Heart left ventricle (tissue), 16 donors: ENCODE measurements at regions not wholly inside any gene's neighbourhood (a gene's known extent, or its start where the extent isn't known, plus 50 kb on each side); places are given as distances from the start of the nearest gene placed in this dataset.

Source experiments
- ATAC-seq, 4 donors: fragments of 200-7000 bp; cut with Tn5 transposase; one replicate each; pipeline ENCODE4 v1.9.1; 2020 to 2022; ENCODE audit warnings: moderate library complexity in 4 of 4, mild to moderate bottlenecking in 3 of 4, moderate number of reproducible peaks in 1 of 4
- DNase-seq, 5 donors: peaks; one replicate each; pipeline ENCODE4 v3.0.0-alpha.2; 2020
- H3K27ac ChIP-seq, 12 donors: fragments of 200-600 bp; sonication (generic) in 4 of 12; one replicate each; pipeline versions ENCODE4 v1.5.0 to v1.8.0; 2016 to 2022; ENCODE audit warnings: mild to moderate bottlenecking in 2 of 12
- H3K27me3 ChIP-seq, 9 donors: fragments of 200-600 bp; sonication (generic) in 2 of 9; one replicate each; pipeline versions ENCODE4 v1.5.1 to v1.8.0; 2016 to 2022; ENCODE audit warnings: mild to moderate bottlenecking in 3 of 9
- H3K36me3 ChIP-seq, 9 donors: fragments of 200-600 bp; sonication (generic) in 2 of 9; one replicate each; pipeline versions ENCODE4 v1.5.0 to v1.8.0; 2018 to 2022; ENCODE audit warnings: mild to moderate bottlenecking in 2 of 9
- H3K4me1 ChIP-seq, 12 donors: fragments of 200-600 bp; sonication (generic) in 4 of 12; one replicate each; pipeline versions ENCODE4 v1.5.0 to v1.8.0; 2016 to 2022; ENCODE audit warnings: mild to moderate bottlenecking in 3 of 12
- H3K4me3 ChIP-seq, 12 donors: fragments of 200-600 bp; sonication (generic) in 4 of 12; one replicate each; pipeline versions ENCODE4 v1.5.0 to v1.8.0; 2017 to 2022; ENCODE audit warnings: mild to moderate bottlenecking in 9 of 12, moderate library complexity in 4 of 12
- H3K9me3 ChIP-seq, 12 donors: fragments of 200-600 bp; sonication (generic) in 4 of 12; one replicate each; pipeline versions ENCODE4 v1.5.0 to v1.8.0; 2016 to 2022; ENCODE audit warnings: mild to moderate bottlenecking in 1 of 12
- CTCF ChIP-seq, 12 donors: fragments of 200-600 bp; sonication (generic) in 4 of 12; IDR thresholded peaks; one replicate each; pipeline versions ENCODE4 v1.5.0 to v1.8.0; 2018 to 2022; ENCODE audit warnings: antibody characterized with exemption in 12 of 12, mild to moderate bottlenecking in 5 of 12
- POLR2A ChIP-seq, 2 donors: fragments of 450-650 bp; IDR thresholded peaks; one replicate each; pipeline ENCODE4 v1.6.1; 2017; ENCODE audit warnings: antibody characterized with exemption in 2 of 2, mild to moderate bottlenecking in 2 of 2, moderate library complexity in 2 of 2
- WGBS, 4 donors: extraction: QIAGEN DNeasy Blood & Tissue Kit in 2 of 4; methylation state at CpG; one replicate each; pipeline versions ENCODE4 v1.1.5 to v1.1.7; 2013 to 2018; 5-methylcytosine and 5-hydroxymethylcytosine counted together
- intact Hi-C, 10 donors: fragments of 100-400 bp; cut with DNase I; formaldehyde crosslinking; loops; one replicate each; pipeline versions ENCODE4 v1.11.1 to v1.14.2; 2022
- donor health status: ischemic (EF 13 %, LVEDD 7.1; RV severe dilation, severe dysfunction).
- donor health status: healthy with polysubstance abuse.
- donor health status: DM: no; HTN: yes; CAD: no.
- donor health status: DM: no; HTN: no; CAD: no.
- donor health status: ischemic (EF 25% LVEDD 6.9; RV normal size, moderate dysfunction).
- donor health status: ischemic (EF 25% LVEDD 5.7; RV mildly dilated, moderate dysfunction).
- donor health status: healthy.
- donor health status: DM: yes; HTN: yes; CAD: no.
- donor health status: ischemic (EF 35%, LVEDD 5.7; RV mildly dilated, moderate dysfunction).
- donor health status: nonischemic (EF 11% LVEDD 7.7; RV severe dilation, severe dysfunction).
- donor health status: DM: yes; HTN: yes; CAD: no.
- donor health status: PGD.
- donor health status: ischemic (EF 29% LVEDD 5.4; RV normal size, mild dysfunction).
- donor health status: nonischemic (EF 23%, LVEDD 6.1; RV moderate dilation, normal function).

GRCh38 chr1:78779831-78780230, 130.2 kb downstream of the IFI44 start:
- ATAC-seq, result no peak
- Histone ChIP-seq H3K27me3 (no peaks in the 10 kb centered on the region), H3K4me3 (no peak overlapping the region), H3K9me3 (no peaks in the 10 kb centered on the region), H3K27ac (no peak overlapping the region), H3K36me3 (no peaks in the 10 kb centered on the region), H3K4me1 (no peaks in the 10 kb centered on the region)
- intact Hi-C loops, result no loop called here
- WGBS, 4 donors, result 47 to 57% (median 52%) methylated on average over 2 of the region's 2 CpGs
- TF ChIP-seq CTCF (IDR thresholded peaks at IDR 0.05) (no peak), POLR2A (IDR thresholded peaks at IDR 0.05) (no peak)
- no peak for DNase-seq

GRCh38 chr1:78787544-78787943, 137.9 kb downstream of the IFI44 start:
- 40 to 63% (median 51%) methylated on average over 2 of the region's 2 CpGs for WGBS, 4 donors
- Histone ChIP-seq H3K27ac (no peak overlapping the region), H3K27me3 (no peaks in the 10 kb centered on the region), H3K9me3 (peaks cover 0 to 7% (median 1%) of the 10 kb centered on the region in 12 donors), H3K4me3 (no peak overlapping the region), H3K4me1 (no peaks in the 10 kb centered on the region), H3K36me3 (no peaks in the 10 kb centered on the region)
- TF ChIP-seq CTCF (IDR thresholded peaks at IDR 0.05) (no peak), POLR2A (IDR thresholded peaks at IDR 0.05) (no peak)
- DNase-seq (no peak), ATAC-seq (no peak)
- intact Hi-C loops, result no loop called here

- Histone ChIP-seq H3K4me3 (no peak overlapping the region), H3K27me3 (no peaks in the 10 kb centered on the region), H3K27ac (no peak overlapping the region), H3K36me3 (no peaks in the 10 kb centered on the region), H3K4me1 (no peaks in the 10 kb centered on the region), H3K9me3 (peaks cover 0 to 11% (median 1%) of the 10 kb centered on the region in 12 donors)
- ATAC-seq (no peak), DNase-seq (no peak)
- intact Hi-C loops, result no loop called here
- 78 to 87% (median 81%) methylated on average over 3 of the region's 3 CpGs for WGBS, 4 donors
- TF ChIP-seq CTCF (IDR thresholded peaks at IDR 0.05) (no peak), POLR2A (IDR thresholded peaks at IDR 0.05) (no peak)
Measured at GRCh38 chr1:78790174-78790573, 140.5 kb downstream of the IFI44 start.

GRCh38 chr1:78792756-78793155, 143.1 kb downstream of the IFI44 start:
- H3K27me3 ChIP-seq, result no peaks in the 10 kb centered on the region
- no peaks in the 10 kb centered on the region for H3K36me3 ChIP-seq
- WGBS, 4 donors, result 66 to 82% (median 78%) methylated on average over 1 of the region's 1 CpG
- H3K27ac ChIP-seq, result no peak overlapping the region
- no peak overlapping the region for H3K4me3 ChIP-seq
- H3K4me1 ChIP-seq, result no peaks in the 10 kb centered on the region
- ATAC-seq, result no peak
- peaks cover 0 to 11% (median 1%) of the 10 kb centered on the region in 12 donors for H3K9me3 ChIP-seq
- DNase-seq, result no peak
- intact Hi-C loops, result no loop called here
- TF ChIP-seq CTCF (IDR thresholded peaks at IDR 0.05) (no peak), POLR2A (IDR thresholded peaks at IDR 0.05) (no peak)
